HG02610 (cell line): ENCODE measurements at regions not wholly inside any gene's neighbourhood (a gene's known extent, or its start where the extent isn't known, plus 50 kb on each side); places are given as distances from the start of the nearest gene placed in this dataset.

ENCODE experiments used
- ATAC-seq: cut with Tn5 transposase; IDR thresholded peaks from one replicate; pipeline ENCODE4 v1.9.1; 2021; ENCODE audit warnings: mild to moderate bottlenecking, moderate library complexity; ENCODE audit not compliant: unreplicated experiment

DNA sequence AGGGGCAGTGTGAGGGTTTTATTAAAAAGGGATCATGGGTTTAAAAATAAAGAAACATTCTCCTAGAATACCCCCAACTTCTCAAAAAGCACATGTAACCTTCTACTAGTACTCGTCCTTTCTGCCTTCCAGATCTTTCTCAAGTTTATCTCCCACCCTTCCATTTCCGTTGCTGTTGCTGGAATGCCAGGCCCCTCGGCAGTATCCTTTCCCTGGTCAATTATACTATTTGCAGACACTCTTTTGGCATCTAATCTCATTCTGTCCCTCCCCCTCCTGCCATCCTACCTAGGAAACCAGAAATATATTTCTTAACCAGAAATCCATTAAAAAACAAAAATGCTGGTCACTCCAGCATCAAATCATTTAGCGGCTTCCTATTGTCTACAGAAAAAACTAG is 198.2 kb upstream of the ATP2B1 start:
- ATAC-seq: no peak

GRCh38 chr12:89906178-89906577 is 197.5 kb upstream of the ATP2B1 start:
- no peak for ATAC-seq

- no peak for ATAC-seq
Observed at GRCh38 chr12:89901906-89902642, 193.4 kb upstream of the ATP2B1 start.

DNA sequence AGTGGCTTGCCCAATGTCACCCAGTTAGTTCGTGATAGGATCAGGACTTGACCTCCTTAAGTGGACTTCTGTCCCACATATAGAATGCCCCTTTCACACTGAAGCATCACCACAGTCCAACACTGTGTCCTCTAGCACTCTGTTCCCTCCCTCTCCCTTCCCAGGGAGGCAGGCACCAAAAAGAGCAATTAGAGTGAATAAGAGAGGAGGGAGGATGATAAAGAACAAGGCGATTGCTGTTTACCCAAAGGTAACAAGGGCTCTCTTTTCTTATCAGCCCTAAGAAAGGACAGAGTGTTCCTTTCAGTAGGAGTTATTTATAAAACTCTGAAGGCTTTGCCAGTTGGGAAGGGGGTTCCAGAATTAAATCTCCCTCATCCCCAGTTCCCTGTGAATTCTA is 192.7 kb upstream of the ATP2B1 start:
- no peak for ATAC-seq

- no peak for ATAC-seq
Observed at GRCh38 chr12:89899651-89900050, 191.0 kb upstream of the ATP2B1 start.

DNA sequence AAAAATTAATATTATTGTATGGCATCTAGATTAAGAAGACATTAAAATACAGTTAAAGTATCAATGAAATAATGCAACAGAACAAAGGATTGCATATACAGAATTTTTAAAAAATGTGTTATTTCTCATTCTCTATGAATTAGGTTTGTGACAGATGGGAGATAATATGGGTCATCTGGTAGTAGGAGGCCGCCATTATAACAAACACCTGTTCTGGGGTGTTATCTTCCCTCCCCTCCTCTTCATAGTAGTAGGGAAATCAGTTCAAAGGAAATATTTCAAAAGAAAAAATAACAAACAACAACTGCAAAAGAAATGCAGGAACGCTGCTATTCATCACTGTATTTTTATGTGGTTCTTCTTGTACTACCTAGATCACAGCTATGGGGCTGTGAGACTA is 187.0 kb upstream of the ATP2B1 start:
- no peak for ATAC-seq

DNA sequence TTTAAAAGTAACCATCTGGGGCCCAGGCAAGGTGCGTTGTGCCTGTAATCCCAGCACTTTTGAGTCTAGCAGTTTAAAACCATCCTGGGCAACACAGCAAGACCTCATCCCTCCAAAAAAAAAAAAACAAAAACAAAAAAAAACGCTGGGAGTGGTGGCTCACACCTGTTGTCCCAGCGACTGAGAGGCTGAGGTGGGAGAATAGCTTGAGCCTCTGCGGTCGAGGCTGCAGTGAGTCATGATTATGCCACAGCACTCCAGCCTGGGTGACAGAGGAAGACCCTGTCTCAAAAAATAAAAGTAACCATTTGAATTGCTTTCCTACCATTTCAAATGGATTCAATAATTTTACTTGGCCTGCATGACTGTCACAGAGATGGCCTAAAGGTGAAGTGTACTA is 186.5 kb upstream of the ATP2B1 start:
- no peak for ATAC-seq

GRCh38 chr12:89893972-89894706 is 185.5 kb upstream of the ATP2B1 start:
- ATAC-seq: peak; percentile 71

- no peak for ATAC-seq
Observed at GRCh38 chr12:89892436-89892835, 183.8 kb upstream of the ATP2B1 start.

GRCh38 chr12:89891933-89892332 is 183.3 kb upstream of the ATP2B1 start:
- ATAC-seq: no peak

DNA sequence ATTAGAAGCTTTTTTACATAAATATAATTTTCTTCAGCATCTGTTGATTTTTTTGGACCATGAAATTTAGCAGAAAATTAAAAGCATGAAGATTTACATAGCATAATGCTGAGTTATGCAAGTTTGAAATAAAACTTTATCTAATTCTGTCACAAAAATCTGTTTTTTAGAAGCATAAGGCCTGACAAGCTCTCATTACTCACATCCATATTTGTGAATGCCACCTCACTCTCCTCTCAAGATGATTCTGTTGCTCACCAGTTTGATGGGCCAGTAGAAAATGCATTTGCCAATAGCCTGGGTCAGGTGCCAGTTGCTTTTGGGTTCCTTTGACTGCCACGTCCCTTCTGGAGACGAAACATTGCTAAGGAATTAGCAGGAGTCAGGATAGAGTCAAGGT is 181.5 kb upstream of the ATP2B1 start:
- no peak for ATAC-seq

DNA sequence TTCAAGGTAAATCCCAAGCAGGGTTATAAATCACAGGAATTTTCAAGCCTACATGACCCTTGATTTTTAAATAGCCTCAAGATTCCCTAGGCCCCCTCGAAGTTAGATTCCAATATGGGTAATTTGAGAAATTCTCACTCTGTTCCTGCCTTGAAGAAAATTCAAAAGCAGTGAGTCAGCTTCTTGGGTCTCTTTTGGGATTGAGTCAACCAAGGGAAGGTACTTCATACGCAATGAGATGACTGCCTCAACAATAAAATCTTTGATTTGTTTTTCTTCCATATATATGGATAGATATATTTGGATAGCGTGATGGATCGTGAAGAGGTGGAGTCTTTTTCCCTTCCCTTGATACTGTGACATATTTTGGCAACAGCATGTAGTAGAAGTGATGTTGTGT is 180.4 kb upstream of the ATP2B1 start:
- ATAC-seq: no peak

DNA sequence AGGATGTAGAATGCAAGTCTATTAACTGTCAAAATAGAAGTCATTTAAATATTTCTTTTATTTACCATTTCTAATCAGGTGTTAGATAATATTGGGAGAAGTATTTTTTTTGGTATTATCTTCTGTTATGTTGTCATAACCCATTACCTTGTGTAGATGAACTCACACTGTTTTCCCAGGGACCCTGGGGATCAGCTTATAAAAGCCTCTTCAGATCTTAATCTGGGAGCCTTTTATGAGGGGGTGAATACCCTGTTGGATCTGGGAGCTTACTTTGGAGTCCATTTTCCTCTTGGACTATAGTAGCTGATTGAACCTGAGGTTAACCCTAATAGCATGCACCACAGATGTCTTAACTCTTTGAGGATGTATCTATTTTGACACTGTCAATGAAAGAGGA is 176.3 kb upstream of the ATP2B1 start:
- no peak for ATAC-seq

DNA sequence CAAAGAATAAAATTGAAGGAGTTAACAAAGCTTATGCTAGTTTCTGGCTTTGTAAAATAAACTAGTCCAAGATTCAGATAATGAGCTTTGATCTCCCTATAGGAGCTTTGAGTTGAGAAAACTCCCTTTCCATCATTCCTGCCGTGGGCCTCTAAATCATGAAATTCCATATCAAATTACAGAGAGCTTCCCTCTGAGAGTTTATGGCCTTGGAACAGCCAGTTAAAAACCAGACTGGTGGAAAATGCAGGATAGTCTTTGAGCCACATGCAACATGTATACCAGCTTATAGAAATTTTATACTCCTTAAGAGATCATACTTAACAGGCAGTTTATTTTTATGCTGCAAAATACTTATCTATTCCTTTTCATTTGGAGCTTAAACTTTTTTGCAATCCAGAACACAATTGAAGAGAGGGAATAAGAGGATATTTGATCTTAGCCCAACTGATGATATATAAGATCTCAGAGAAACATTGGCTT is 175.8 kb upstream of the ATP2B1 start:
- no peak for ATAC-seq

- ATAC-seq: no peak
Observed at GRCh38 chr12:89883630-89884389, 175.2 kb upstream of the ATP2B1 start.

DNA sequence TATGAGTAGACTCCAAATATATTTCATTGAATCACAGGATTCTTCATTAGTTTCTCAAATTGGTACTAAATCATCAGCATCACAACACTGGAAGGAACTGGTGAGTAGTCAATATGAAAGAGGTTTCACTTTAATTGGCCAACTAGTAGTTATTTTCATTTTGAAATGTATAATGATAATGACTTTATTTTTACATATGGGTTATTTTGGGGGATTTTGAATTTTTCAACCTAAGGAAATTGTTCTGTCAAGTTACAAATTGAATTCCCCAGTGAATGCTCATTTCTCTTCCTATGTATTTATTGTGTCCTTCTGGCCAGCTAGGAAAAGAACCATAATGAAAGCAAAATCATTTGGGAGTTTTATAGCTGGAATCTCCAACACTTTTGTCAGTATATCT is 174.2 kb upstream of the ATP2B1 start:
- ATAC-seq: peak; percentile 20

- peak; percentile 73 for ATAC-seq
Observed at GRCh38 chr12:89882050-89882449, 173.4 kb upstream of the ATP2B1 start.

- ATAC-seq: peak; percentile 82
Observed at GRCh38 chr12:89880690-89881350, 172.2 kb upstream of the ATP2B1 start.

DNA sequence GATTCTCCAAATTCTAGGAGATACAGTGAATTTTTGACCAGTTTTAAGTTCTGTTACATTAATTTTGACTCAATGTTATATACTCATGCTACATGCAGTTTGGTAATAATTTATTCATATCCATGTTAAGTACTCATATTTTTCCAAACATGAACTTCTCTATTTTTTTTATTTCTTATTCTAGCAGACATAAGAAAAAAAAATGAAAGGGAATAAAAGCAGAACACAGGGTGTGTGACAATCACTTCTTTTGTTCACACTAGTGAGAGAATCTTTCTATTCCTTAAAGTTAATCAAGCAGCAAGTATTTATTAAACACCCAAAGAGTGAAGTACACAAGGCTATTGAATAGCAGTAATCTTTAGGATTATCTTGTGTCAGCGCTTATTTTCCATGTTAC is 171.1 kb upstream of the ATP2B1 start:
- no peak for ATAC-seq

DNA sequence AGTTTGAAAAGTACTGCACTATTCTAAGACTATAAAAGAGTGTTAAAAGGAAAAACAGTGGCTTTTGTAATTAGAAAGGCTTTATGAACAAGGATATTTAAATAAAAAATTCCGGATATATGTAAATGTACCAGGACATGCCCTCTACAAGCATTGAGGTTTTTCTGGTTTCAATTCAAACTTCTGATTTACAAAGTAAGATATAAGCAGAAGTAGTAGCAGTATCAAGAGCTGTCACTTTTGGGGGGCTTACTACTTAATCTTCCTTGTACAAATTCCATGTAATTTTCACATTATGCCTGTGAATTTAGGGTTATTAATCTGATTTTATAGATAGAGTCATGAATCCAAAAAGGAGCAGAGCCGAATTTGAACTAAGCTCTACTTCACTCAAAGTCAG is 170.3 kb upstream of the ATP2B1 start:
- ATAC-seq: no peak

- ATAC-seq: no peak
Observed at GRCh38 chr12:89878327-89878726, 169.7 kb upstream of the ATP2B1 start.
